ENCODE measurements at regions not wholly inside any gene's neighbourhood (a gene's known extent, or its start where the extent isn't known, plus 50 kb on each side); places are given as distances from the start of the nearest gene placed in this dataset.

DNA sequence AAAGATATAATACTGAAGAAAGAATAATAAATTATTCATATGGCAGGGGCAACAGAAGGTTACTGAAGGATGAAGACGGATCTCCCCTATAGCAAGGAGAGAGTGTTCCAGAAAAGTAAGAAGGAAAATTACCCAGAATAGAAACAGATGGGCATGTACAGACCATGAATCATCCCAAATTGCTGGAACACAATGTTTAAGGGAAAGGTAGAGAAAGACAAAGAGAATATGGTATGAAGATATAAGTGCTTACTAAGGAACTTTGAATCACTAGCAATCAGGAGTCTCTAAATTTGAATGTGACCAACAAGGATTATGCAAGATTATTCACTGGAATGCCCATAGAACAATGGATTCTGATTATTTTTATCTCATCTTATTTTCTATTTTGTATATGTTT is 375.4 kb downstream of the COL11A1 start:
- TF ChIP-seq, protein P1, sequence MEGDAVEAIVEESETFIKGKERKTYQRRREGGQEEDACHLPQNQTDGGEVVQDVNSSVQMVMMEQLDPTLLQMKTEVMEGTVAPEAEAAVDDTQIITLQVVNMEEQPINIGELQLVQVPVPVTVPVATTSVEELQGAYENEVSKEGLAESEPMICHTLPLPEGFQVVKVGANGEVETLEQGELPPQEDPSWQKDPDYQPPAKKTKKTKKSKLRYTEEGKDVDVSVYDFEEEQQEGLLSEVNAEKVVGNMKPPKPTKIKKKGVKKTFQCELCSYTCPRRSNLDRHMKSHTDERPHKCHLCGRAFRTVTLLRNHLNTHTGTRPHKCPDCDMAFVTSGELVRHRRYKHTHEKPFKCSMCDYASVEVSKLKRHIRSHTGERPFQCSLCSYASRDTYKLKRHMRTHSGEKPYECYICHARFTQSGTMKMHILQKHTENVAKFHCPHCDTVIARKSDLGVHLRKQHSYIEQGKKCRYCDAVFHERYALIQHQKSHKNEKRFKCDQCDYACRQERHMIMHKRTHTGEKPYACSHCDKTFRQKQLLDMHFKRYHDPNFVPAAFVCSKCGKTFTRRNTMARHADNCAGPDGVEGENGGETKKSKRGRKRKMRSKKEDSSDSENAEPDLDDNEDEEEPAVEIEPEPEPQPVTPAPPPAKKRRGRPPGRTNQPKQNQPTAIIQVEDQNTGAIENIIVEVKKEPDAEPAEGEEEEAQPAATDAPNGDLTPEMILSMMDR (conservative IDR thresholded peaks at IDR 0.05; ENCODE audit: low read depth, low read length): no peak
- TF ChIP-seq EZH2phosphoT487 (IDR thresholded peaks at IDR 0.05; ENCODE audit: borderline replicate concordance, low read length) (no peak), EZH2 (IDR thresholded peaks at IDR 0.05; ENCODE audit: low read length, unreplicated experiment) (no peak)

Measured in PC-3 (cell line).